Pancreas (tissue), 10 donors: ENCODE measurements at regions not wholly inside any gene's neighbourhood (a gene's known extent, or its start where the extent isn't known, plus 50 kb on each side); places are given as distances from the start of the nearest gene placed in this dataset.

Source experiments
- ATAC-seq, 4 donors: fragments of 200-7000 bp; cut with Tn5 transposase; one replicate each; pipeline versions ENCODE4 v1.8.0 to v1.9.1; 2020; ENCODE audit warnings: mild to moderate bottlenecking in 4 of 4, moderate library complexity in 4 of 4
- DNase-seq, 6 donors: peaks; one replicate each; pipeline ENCODE4 v3.0.0-alpha.2; 2020
- FAIRE-seq: peaks from 2 replicates; lab custom pipeline; 2012; peaks lifted over from hg19 to GRCh38; lab: Jason Lieb, UNC
- H3K27ac ChIP-seq, 4 donors: fragments of 200-600 bp; sonication (generic); 1 replicate in 3 of 4; 2 replicates in 1 of 4; pipeline versions ENCODE4 v1.5.0 to v1.8.0; 2020
- H3K27me3 ChIP-seq, 4 donors: fragments of 200-600 bp; one replicate each; pipeline ENCODE4 v1.8.0; 2021
- H3K36me3 ChIP-seq, 3 donors: fragments of 200-600 bp; sonication (generic) in 1 of 3; one replicate each; pipeline versions ENCODE4 v1.5.0 to v1.8.0; 2020 to 2021
- H3K4me1 ChIP-seq, 3 donors: fragments of 200-600 bp; one replicate each; pipeline ENCODE4 v1.8.0; 2021
- H3K4me3 ChIP-seq, 4 donors: fragments of 200-600 bp; sonication (generic) in 2 of 4; one replicate each; pipeline versions ENCODE4 v1.5.0 to v1.8.0; 2020 to 2021
- H3K9me3 ChIP-seq, 4 donors: fragments of 200-600 bp; one replicate each; pipeline ENCODE4 v1.8.0; 2021
- WGBS, 2 donors: extraction: QIAGEN DNeasy Blood & Tissue Kit; methylation state at CpG; one replicate each; pipeline ENCODE4 v1.1.7; 2013; 5-methylcytosine and 5-hydroxymethylcytosine counted together
- intact Hi-C, 3 donors: fragments of 100-400 bp; cut with DNase I; formaldehyde crosslinking; loops; one replicate each; pipeline versions ENCODE4 v1.11.1 to v1.14.2; 2022
- TF ChIP-seq, protein P1 (sequence below), 4 donors: fragments of 200-600 bp; sonication (generic) in 3 of 4; IDR thresholded peaks; one replicate each; pipeline versions ENCODE4 v1.5.0 to v1.8.0; 2021; ENCODE audit warnings: antibody characterized with exemption in 4 of 4
- donor health status: healthy with polysubstance abuse.
- donor health status: DM: no; HTN: no; CAD: no; lungs with moderate emphysema.
- donor health status: DM: no; HTN: no; CAD: no.
- donor health status: control.
- donor health status: control.
- donor health status: Bipolar disorder and iron deficiency.
- donor health status: DM: yes; HTN: yes; CAD: no.
- donor health status: DM: no; HTN: no; CAD: no.
- donor health status: DM: no; HTN: no; CAD: no.
- donor health status: DM: yes; HTN: yes; CAD: no.

DNA sequence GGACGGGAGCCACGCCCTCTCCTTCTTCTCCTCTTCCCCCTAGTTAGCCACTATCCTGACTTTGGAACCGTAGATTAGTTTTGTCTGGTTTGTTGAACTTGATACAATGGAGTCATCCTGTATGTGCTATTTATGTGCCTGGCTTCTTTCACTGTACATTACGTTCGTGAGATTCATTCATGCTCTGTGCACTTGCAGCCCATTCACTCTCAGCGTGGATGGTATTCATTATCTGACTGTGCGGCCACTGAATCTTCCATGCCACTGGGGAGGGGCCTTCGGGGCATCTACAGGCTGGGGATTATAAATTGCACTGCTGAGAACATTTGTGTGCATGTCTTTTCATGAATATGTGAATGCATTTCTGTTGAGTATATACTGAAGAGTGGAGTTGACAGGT lies 262.5 kb downstream of the CDH26 start:
- Histone ChIP-seq H3K27me3 (no peaks in the 10 kb centered on the region), H3K4me1 (no peaks in the 10 kb centered on the region), H3K4me3 (no peak overlapping the region), H3K9me3 (no peaks in the 10 kb centered on the region), H3K36me3 (no peaks in the 10 kb centered on the region), H3K27ac (no peak overlapping the region)
- no peak for DNase-seq
- TF ChIP-seq, protein P1, sequence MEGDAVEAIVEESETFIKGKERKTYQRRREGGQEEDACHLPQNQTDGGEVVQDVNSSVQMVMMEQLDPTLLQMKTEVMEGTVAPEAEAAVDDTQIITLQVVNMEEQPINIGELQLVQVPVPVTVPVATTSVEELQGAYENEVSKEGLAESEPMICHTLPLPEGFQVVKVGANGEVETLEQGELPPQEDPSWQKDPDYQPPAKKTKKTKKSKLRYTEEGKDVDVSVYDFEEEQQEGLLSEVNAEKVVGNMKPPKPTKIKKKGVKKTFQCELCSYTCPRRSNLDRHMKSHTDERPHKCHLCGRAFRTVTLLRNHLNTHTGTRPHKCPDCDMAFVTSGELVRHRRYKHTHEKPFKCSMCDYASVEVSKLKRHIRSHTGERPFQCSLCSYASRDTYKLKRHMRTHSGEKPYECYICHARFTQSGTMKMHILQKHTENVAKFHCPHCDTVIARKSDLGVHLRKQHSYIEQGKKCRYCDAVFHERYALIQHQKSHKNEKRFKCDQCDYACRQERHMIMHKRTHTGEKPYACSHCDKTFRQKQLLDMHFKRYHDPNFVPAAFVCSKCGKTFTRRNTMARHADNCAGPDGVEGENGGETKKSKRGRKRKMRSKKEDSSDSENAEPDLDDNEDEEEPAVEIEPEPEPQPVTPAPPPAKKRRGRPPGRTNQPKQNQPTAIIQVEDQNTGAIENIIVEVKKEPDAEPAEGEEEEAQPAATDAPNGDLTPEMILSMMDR (IDR thresholded peaks at IDR 0.05): no peak
- 47 to 74% methylated on average over 8 of the region's 8 CpGs for WGBS, 2 donors
- FAIRE-seq: no peak
- intact Hi-C loops: no loop called here
- ATAC-seq: no peak

DNA sequence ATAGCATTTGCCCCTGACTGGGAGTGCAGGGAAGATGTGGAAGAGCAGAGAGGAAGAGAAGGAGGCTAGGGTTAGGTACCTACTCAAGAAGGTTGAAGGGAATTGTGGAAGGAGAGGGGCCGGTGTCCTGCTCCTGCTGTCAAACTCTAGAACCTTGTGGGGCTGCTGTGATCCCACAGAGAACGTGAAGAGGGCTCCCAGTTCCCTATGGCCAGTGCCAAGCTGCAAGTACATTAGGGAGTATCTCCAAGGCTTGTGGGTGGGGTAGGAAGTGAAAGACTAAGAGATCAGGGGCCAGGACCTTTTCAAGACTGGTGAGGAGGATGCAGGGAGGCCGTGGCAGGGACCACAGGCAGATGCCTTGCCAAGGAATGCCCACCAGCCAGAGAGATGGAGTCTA lies 263.4 kb downstream of the CDH26 start:
- no peaks in the 10 kb centered on the region for H3K27me3 ChIP-seq
- TF ChIP-seq, protein P1 (IDR thresholded peaks at IDR 0.05): no peak
- DNase-seq (no peak), FAIRE-seq (no peak), ATAC-seq (no peak)
- no peak overlapping the region for H3K4me3 ChIP-seq
- no peaks in the 10 kb centered on the region for H3K36me3 ChIP-seq
- H3K4me1 ChIP-seq: no peaks in the 10 kb centered on the region
- WGBS, 2 donors: 52 to 62% methylated on average over 3 of the region's 3 CpGs
- intact Hi-C loops: no loop called here
- no peaks in the 10 kb centered on the region for H3K9me3 ChIP-seq
- no peak overlapping the region for H3K27ac ChIP-seq

DNA sequence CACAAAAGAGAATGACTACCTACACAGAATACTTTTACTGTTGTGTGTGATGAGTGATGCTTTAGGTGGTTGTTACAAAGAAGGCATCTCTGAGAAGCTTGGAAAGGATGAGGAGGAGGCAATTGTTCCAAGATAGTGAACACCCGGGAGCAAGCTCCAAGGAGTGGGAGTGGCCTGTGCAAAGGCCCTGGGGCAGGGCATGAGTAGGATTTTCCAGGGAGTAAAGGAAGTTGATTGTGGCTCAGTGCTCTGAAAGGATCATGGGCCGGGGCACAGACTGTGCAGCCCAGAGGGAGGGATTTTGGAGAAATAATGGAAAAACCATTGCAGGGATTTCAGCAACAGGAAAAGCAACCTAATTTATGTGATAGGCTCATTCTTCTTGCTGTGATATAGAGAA lies 264.3 kb downstream of the CDH26 start:
- Histone ChIP-seq H3K9me3 (no peaks in the 10 kb centered on the region), H3K36me3 (no peaks in the 10 kb centered on the region), H3K27ac (no peak overlapping the region), H3K27me3 (no peaks in the 10 kb centered on the region), H3K4me1 (no peaks in the 10 kb centered on the region), H3K4me3 (no peak overlapping the region)
- intact Hi-C loops: no loop called here
- WGBS, 2 donors: 60 to 64% methylated on average over 2 of the region's 2 CpGs
- ATAC-seq: no peak
- DNase-seq: no peak
- TF ChIP-seq, protein P1 (IDR thresholded peaks at IDR 0.05): no peak
- no peak for FAIRE-seq

DNA sequence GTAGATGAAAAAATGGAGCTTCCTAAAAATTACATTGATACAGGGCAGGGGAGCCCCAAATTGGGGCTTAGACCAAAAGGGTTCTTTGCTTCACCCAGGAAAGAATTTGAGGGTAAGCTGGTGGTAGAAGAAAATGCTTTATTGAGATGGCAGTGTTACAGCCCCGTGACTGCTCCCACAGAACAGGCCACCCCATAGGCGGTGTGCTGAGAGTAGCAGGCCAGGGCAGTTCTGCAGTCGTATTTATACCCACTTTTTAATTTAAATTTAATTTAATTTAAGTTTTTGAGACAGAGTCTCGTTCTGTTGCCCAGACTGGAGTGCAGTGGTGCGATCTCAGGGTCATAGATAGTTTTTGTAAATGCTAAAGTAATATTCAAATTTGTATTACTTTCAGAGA lies 265.0 kb downstream of the CDH26 start:
- WGBS, 2 donors: 69 to 74% methylated on average over 5 of the region's 5 CpGs
- H3K27me3 ChIP-seq: no peaks in the 10 kb centered on the region
- ATAC-seq: no peak
- H3K36me3 ChIP-seq: no peaks in the 10 kb centered on the region
- no peak overlapping the region for H3K27ac ChIP-seq
- intact Hi-C loops: no loop called here
- H3K4me1 ChIP-seq: no peaks in the 10 kb centered on the region
- TF ChIP-seq, protein P1 (IDR thresholded peaks at IDR 0.05): no peak
- no peak for FAIRE-seq
- H3K9me3 ChIP-seq: no peaks in the 10 kb centered on the region
- no peak for DNase-seq
- no peak overlapping the region for H3K4me3 ChIP-seq

DNA sequence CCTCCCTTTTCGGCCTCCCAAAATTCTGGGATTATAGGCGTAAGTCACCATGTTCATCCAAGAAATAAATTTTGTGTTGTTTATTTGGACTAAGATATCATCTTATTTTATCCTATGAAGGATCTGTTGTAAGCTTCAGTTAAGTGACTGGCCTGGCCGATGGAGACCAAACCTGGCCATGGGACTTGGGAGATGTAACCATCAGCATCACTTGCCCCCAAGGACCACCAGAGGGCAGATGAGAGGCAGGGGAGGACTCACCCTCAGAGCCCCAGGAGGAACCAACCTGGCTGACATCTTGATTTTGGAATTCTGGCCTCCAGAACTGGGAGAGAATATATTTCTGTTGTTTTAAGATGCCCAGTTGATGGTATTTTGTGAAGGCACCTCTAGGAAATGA lies 266.7 kb downstream of the CDH26 start:
- Histone ChIP-seq H3K27me3 (no peaks in the 10 kb centered on the region), H3K4me3 (no peak overlapping the region), H3K4me1 (no peaks in the 10 kb centered on the region), H3K36me3 (no peaks in the 10 kb centered on the region), H3K27ac (no peak overlapping the region), H3K9me3 (no peaks in the 10 kb centered on the region)
- no peak for ATAC-seq
- no peak for DNase-seq
- WGBS, 2 donors: 77 to 85% methylated on average over 3 of the region's 3 CpGs
- intact Hi-C loops: no loop called here
- FAIRE-seq: no peak
- TF ChIP-seq, protein P1 (IDR thresholded peaks at IDR 0.05): no peak
